ENCODE measurements at regions not wholly inside any gene's neighbourhood (a gene's known extent, or its start where the extent isn't known, plus 50 kb on each side); places are given as distances from the start of the nearest gene placed in this dataset.
"Not testable (repeated sequence)": the region's sequence is repeated elsewhere in the genome, so short reads cannot be mapped to it uniquely, and the experiment has no call there.

GRCh38 chr13:68736961-68737360 lies 1370.7 kb upstream of the ATXN8OS start:
- DNase-seq, result no peak

- peak; percentile 17 for DNase-seq
Measured at GRCh38 chr13:68727798-68728197, 1379.8 kb upstream of the ATXN8OS start.

GRCh38 chr13:68727165-68727564 lies 1380.5 kb upstream of the ATXN8OS start:
- DNase-seq, result no peak

GRCh38 chr13:68719815-68720214 lies 1387.8 kb upstream of the ATXN8OS start:
- DNase-seq, result no peak

GRCh38 chr13:68715651-68716050 lies 1392.0 kb upstream of the ATXN8OS start:
- DNase-seq, result no peak

GRCh38 chr13:68714292-68714691 lies 1393.3 kb upstream of the ATXN8OS start:
- no peak for DNase-seq

GRCh38 chr13:68713394-68713793 lies 1394.2 kb upstream of the ATXN8OS start:
- DNase-seq, result no peak

GRCh38 chr13:68708336-68708908 lies 1399.2 kb upstream of the ATXN8OS start:
- no peak for DNase-seq

GRCh38 chr13:68706044-68706443 lies 1401.6 kb upstream of the ATXN8OS start:
- not testable (repeated sequence) for DNase-seq

- no peak for DNase-seq
Measured at GRCh38 chr13:68697551-68697950, 1410.1 kb upstream of the ATXN8OS start.

- no peak for DNase-seq
Measured at GRCh38 chr13:68696907-68697306, 1410.7 kb upstream of the ATXN8OS start.

- DNase-seq, result no peak
Measured at GRCh38 chr13:68692049-68692448, 1415.6 kb upstream of the ATXN8OS start.

GRCh38 chr13:68690567-68690966 lies 1417.1 kb upstream of the ATXN8OS start:
- no peak for DNase-seq

- no peak for DNase-seq
Measured at GRCh38 chr13:68676513-68677115, 1431.0 kb upstream of the ATXN8OS start.

GRCh38 chr13:68675209-68675608 lies 1432.4 kb upstream of the ATXN8OS start:
- no peak for DNase-seq

- no peak for DNase-seq
Measured at GRCh38 chr13:68667863-68668262, 1437.7 kb upstream of the PCDH9 start.

GRCh38 chr13:68666774-68667397 lies 1436.8 kb upstream of the PCDH9 start:
- no peak for DNase-seq

GRCh38 chr13:68645814-68646213 lies 1415.7 kb upstream of the PCDH9 start:
- no peak for DNase-seq

GRCh38 chr13:68644611-68645010 lies 1414.5 kb upstream of the PCDH9 start:
- no peak for DNase-seq

- no peak for DNase-seq
Measured at GRCh38 chr13:68636784-68637183, 1406.6 kb upstream of the PCDH9 start.

- no peak for DNase-seq
Measured at GRCh38 chr13:68628994-68629393, 1398.9 kb upstream of the PCDH9 start.

- no peak for DNase-seq
Measured at GRCh38 chr13:68627379-68627778, 1397.2 kb upstream of the PCDH9 start.

- DNase-seq, result no peak
Measured at GRCh38 chr13:68616600-68617222, 1386.6 kb upstream of the PCDH9 start.

- DNase-seq, result no peak
Measured at GRCh38 chr13:68609661-68610060, 1379.5 kb upstream of the PCDH9 start.
